GM18867 (cell line): ENCODE measurements at regions not wholly inside any gene's neighbourhood (a gene's known extent, or its start where the extent isn't known, plus 50 kb on each side); places are given as distances from the start of the nearest gene placed in this dataset.
"Not testable (repeated sequence)": the region's sequence is repeated elsewhere in the genome, so short reads cannot be mapped to it uniquely, and the experiment has no call there.

Experiments
- ATAC-seq: cut with Tn5 transposase; IDR thresholded peaks from one replicate; pipeline ENCODE4 v1.9.1; 2021; ENCODE audit warnings: mild to moderate bottlenecking, moderate library complexity; ENCODE audit not compliant: unreplicated experiment

DNA sequence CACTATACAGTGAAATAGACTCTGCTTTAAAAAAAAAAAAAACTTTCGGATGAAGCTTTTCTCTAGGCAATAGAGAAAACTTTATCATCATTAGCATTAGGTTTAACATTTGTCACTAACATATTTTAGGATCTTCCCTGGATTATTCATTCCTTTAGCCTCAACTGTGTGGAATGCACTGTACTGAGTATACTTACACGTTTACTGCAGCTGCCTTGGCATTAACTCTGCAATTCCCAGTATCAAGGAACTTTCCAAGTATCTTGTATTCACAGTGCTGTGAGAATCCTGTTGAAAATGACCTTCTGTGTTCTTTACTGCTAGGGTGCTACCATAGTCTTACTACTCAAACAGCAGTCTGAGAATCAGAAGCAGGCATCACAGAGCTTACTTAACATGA is 328.2 kb upstream of the COL3A1 start:
- ATAC-seq = no peak

DNA sequence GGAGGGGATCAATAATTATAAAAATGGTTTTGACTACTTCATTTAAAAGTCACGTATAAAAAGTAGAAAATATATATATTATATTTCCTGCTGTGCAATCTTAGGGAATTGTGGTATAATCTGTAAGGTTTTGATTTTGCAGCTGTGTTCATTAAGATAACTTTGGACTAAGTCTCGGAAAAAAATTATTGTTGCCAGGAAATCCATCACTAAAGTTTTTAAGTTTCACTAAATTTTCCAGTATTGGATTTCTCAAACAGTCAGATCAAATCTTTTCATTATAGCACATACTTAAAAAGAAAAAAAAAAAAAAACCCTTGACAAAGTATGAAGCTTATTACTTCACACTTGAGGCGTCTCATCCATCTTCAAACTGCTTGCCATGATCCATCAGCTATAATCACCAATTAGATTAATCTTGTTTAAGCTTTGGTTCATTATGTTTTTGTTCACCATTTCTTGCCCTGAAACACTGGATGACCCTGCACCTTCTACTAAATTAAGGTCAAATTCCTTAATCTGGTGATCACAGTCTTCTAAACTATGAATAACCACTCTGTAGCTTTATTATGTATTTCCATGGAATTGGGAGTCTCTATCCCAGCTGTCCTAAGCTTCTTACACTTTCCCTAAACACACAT is 326.6 kb upstream of the COL3A1 start:
- ATAC-seq = no peak

DNA sequence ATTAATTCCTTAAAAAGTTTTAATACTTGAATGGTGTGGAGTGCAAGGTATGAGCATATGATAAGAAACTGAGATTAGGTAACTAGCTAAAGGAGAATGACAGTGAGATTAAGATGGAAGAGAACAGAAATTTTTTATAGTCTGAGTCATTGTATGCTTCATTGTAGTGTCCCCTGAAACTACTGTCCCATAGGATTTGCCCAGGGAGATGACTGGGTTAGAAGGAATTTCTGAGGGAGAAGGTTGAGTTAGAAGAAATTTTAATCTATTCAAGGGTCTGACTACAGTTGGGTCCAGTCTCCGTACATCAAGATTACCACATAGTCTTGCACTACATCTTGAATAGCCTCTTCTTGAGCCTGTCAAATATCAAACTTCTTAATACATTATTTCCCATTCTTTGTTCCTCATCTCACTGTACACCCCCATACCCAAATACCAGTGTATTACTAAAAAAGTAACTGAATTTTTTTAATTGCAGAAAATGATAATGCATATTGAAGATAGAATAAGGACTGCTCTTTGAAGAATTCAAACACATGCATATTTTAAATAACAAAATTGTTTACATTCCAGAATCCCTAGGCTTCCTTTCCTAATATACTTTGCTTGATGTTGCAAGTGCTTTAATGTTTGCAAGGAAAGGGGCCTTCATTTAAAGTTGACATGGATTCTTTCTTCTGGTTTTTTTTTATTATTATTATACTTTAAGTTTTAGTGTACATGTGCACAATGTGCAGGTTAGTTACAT is 314.3 kb upstream of the COL3A1 start:
- ATAC-seq = no peak

DNA sequence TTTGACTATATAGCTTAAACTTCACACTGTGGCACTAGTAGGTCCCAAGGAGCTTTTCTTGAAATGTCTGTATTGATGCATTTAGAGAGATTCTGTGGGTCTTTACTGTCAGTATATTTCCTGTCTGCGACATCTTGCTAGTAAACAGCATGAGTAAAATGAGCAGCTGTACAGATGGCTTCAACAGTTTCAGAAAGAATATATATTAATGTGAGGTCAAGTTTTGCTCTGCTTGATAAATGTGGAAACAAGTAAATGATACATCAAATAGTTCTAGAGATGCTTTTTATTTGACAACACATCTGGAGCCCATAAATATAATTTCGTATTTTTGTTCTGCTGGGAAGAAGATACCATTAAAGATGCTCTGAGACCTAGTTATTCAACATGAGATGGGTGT is 310.9 kb upstream of the COL3A1 start:
- ATAC-seq = no peak

DNA sequence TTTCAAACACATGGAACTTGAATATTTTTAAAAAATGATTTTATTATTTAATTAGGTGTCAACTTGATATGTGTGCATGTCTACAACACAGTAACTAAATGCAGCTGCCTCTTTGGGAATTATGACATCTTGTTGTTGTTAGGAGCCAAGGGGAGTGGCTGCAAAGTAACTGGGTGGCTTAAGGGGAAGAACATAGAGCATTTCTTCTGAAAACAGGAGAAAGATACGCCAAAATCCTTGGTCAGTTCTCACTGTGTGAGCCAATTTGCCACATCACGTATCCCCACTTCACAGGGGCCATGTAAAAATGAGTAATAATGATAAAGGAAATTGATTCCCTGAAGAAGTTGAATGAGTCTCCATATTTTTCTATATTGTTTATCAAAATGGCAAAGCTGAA is 309.8 kb upstream of the COL3A1 start:
- ATAC-seq = no peak

DNA sequence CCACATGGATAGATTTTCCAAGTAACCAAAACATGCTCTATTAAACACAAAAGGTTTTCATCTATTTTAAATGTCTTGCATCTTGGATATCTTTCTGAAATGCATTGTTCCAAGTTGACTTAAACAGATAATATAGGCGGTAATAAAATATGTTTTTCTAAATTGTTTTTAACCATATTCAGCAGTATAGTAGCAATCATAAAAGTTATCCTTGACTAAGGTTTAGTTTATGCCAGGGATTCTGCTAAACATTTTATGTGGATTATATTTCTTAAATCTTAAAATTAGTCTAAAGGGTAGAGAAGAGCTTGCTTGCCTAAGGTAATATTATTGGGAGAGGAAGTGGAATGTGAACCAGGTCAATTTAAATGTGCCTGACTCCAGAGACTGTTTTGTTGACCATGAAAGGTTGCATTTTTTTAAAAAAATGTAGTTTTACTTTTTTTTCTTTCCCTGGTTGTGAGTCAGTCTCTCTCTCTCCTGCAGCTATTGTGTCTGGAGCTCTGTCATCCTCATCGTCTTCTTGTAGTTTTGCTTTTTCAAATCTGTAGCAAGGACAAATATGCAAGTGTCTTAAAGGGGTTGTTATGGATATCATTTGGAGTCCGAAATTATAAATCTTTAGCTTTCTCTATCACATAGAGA is 309.1 kb upstream of the COL3A1 start:
- ATAC-seq = no peak

DNA sequence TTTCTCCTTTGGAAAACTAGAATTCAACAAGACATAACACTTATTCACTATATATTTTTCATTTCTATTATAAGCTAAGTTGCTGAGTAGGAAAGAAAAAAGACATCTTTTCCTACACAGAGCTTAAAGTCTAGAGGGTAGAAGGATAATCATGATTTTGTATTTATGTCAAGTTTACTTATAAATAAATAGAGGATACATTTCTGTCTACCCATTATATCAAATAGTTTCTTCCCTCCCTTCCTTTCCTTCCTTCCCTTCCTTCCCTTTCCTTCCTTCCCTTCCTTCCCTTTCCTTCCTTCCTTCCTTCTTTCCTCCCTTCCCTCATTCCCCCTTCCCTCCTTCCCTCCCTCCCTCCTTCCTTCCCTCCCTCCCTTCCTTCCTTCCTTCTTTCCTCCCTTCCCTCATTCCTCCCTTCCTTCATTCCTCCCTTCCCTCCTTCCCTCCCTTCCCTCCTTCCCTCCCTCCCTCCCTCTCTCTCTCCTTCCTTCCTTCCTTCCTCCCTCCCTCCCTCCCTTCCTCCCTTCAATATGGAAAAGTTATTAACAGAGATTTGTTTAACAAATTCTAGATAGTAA is 308.4 kb upstream of the COL3A1 start:
- no peak for ATAC-seq

DNA sequence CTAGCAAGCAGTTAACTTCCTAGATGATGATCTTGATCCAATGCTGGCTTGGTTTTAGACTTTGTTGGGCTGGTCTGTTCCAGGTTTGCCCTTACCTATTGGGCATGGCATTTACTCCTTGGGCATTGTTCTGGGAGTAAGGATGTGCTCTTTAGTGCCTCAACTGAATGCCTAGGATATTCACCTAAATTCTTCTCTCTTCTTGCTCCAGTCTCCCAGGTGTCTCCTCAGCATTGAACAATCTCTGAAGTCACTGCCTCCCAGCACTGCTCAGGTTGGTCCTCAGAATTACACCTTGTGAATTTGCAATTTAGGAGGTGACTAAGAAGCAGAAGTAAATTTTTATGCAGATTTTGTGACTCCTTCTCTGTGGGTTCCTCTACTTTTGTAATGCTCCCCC is 307.7 kb upstream of the COL3A1 start:
- no peak for ATAC-seq

DNA sequence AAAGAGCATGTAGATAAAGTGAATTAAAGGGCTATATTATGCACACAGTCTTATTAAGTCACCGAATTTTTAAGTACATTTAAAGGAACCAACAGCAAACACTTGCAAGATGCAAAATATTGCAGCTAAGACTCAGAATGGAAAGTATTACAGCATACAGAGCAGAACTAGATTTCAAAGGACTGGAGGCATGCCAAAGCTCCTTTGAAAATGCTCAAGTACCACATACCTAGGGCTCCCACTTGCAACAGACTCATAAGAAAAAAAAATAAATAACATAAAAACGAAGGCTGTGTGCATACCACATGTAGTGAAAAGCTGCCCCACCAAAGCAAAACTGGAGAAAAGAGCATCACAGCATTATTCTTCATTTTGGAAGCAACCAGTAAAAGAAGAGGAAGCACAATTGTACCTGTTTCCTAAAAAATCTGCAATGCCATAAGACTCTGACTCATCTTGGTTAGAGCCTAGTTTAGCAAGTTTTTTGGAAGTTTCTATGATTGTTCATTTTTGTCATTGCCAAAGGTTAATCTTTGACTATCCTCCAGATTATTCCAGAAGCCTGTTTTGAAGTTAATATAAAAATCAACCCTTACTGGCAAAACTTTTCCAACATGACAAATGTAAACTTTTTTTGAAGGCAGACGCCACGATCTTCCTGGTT is 306.0 kb upstream of the COL3A1 start:
- no peak for ATAC-seq

DNA sequence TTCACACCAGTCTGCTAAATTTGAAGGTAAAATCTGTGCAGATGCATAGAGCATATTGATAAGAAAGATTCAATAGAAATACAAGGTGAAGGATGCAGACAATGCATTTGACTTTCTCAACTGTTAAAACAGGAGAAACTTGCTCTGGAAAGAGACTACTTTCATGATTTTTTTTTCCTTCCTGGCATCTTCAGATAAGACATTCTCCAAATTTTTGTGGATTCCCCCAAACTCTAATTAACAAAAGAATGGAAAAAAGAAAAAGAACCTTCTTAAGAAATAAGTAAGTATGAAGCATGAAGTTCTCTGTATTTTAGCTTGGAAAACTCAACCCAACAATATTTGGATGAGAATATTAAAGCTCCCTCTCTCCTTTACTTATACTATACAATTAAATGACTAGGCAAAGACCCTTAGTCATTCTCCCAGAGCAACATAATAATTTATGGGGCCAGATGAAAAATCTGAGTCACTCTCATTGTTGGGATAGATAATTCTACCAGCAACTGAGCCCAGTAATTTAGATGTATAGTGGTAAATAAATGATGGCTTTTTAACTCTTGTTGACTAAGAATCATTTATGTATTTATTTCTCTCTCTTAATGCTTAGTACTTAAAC is 298.7 kb upstream of the COL3A1 start:
- ATAC-seq = no peak

DNA sequence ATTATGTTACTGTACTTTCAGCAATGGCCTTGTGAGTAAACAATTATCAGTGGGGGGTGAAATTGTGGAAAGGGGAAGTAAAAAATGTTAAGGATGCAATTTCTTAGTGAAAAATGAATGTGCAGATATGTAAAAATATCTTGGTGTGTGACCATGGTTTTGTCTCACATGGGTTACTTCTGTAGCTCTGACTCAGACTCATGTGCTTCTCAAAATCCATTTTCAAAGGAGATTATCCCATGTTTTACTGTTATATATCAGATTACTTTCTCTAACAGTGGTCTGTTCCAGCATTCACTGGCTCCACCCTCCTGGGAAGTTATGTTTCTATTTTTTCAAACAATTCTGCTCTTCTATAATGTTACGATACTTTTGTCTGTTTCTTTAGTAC is 298.2 kb upstream of the COL3A1 start:
- no peak for ATAC-seq

DNA sequence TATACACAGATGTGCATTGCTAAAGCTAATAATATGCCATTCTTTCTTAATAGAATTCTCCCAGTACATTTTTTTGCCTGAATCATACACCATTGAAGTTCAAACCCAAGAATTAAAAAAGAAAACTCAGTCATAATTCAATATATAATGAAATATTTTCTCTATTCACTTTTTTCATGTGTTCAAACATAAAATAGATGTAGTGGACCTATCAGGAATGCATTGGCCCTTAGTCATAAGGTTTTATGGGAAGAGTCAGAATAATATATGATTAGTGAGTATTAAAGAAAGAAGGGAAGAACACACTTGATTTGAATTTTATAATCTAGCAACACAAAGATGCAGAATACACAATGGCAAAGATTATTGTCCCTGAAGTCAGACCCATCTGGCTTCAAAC is 297.0 kb upstream of the COL3A1 start:
- no peak for ATAC-seq

DNA sequence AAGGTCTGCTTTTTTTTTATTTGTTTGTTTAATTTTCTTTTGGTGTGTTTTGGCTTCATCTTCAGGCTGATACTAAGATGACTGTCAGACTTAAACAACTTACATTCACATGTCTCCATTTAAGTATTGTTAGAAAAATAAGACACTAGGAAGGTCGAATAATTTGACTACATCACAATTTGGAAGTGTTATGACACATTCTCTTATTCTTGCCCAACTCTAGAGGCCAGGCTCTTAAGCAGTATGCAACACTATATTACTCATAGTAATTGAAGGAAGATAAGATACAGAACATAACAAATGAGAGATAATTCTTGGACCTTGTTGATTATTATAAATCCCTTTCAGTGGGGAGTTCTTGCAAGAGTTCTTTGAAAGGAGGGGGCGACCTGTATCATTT is 295.3 kb upstream of the COL3A1 start:
- no peak for ATAC-seq

DNA sequence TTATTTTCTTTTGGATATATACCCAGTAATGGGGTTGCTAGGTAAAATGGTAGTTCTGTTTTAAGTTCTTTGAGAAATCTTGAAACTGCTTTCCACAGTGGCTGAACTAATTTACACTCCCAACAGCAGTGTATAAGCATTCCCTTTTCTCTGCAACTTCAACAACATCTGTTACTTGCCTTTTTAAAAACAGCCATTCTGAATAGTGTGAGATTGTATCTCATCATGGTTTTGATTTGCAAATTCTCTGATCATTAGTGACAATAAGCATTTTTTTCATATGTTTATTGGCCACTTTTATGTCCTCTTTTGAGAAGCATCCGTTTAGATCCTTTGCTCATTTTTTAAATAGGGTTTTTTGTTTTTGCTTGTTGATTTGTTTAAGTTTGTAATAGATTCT is 291.3 kb upstream of the COL3A1 start:
- no peak for ATAC-seq

DNA sequence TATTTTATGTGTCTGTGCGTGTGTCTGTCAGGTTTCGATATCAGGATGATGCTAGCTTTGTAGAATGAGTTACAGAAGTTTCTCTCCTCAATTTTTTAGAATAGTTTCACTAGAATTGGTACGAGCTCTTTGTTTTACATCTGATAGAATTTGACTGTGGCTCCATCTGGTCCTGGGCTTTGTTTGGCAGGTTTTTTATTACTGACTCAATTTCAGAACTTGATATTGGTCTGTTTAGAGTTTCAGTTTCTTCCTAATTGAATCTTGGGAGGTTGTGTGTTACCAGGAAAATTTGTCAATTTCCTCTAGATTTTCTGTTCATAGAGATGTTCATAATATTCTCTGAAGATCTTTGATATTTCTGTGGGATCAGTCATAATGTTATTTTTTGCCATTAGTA is 289.4 kb upstream of the COL3A1 start:
- no peak for ATAC-seq

DNA sequence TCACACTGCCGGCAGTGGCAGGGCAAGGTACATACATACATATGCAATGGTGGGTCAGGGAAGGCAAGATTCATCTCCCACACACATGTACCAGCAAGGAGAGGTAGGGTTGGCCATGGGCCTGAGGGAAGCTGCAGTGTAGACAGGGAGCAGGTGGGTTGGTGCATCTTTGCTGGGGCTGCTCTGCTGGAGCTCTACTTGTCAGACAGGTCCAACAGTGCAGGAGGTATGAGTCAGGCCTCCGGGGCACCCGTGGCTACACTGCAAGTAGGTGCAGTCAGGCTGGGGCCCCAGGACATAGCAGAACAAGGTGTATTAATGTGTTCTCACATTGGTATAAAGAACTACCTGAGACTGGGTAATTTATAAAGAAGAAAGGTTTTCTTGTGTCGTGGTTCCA is 281.1 kb upstream of the COL3A1 start:
- no peak for ATAC-seq

DNA sequence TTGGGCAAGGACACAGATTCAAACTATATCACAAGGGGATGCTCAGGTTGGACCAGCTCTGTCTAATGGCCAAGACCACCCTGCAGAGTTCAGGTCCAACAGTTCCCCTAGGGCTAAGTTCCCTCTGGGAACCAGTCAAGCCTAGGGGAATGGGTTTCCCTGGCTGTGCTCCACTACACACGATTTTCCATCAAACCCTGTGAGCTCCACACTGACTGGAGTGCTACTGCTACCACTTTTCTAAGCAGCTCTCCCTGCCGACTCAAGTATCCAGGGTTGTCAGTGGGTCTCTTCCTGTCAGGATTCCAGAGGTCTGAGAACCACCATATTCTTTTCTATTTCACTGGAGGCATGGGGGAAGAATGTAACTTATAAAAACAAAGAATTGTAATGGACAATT is 280.4 kb upstream of the COL3A1 start:
- no peak for ATAC-seq

DNA sequence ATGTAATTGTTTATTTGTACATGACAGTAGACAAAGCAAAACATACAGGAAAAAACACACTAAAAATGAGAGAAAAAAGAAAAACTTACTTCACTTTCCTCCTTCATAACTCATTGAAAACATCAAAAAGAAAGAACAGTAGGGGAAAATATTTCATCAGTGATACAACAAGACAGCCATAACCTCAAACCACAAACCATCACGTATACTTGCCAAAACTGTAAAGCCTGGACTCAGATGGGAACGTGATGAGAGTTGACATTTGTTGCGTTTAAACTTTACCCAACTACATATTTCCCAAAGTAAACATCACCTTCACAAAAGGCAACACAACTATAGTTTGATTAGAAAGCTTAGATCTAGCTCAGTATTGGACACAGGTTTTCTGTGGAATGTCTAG is 278.2 kb upstream of the COL3A1 start:
- no peak for ATAC-seq

DNA sequence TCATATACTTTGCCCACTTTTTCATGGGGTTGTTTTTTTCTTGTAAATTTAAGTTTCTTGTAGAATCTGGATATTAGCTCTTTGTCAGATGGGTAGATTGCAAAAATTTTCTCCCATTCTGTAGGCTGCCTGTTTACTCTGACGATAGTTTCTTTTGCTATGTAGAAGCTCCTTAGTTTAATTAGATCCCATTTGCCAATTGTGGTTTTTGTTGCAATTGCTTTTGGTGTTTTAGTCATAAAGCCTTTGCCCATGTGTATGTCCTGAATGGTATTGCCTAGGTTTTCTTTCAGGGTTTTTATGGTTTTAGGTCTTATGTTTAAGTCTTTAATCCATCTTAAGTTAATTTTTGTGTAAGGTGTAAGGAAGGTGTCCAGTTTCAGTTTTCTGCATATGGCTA is 276.0 kb upstream of the COL3A1 start:
- ATAC-seq = not testable (repeated sequence)

DNA sequence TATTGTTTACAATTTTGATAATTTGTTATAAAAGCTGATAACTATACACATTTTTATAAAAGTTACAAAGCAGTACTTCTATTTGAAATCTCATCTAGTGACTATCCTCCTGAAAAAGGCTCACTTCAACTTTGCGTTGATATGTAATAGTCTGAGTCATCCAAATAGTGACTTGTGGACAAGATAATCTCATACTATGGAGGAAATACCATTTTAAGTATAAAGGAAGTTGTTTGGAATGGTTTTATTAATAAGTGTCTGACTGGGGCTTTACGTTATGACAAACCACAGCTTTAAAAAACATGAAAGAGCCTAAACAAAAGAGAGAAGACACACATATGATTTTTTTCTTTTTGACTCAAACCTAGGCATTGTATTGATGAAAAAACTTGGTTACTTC is 272.3 kb upstream of the COL3A1 start:
- no peak for ATAC-seq

DNA sequence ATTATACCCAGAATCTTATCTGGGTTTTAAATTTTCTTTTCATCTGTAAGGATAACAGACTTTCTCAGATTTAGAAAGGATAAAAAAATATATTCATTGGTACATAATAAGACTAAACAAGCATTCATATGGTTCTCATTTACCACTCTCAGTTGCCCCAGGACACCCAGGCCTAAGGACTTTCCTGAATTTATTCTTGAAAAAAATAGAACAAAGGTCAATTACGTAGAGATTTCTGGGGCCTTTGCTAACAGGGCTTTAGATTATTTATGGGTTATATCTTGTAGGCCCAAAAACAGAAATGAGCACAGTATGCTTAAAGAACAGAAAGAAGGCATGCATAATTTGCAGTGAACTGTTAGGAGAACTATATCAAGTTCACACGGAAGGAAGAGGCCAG is 269.0 kb upstream of the COL3A1 start:
- no peak for ATAC-seq
